ENCODE measurements at regions not wholly inside any gene's neighbourhood (a gene's known extent, or its start where the extent isn't known, plus 50 kb on each side); places are given as distances from the start of the nearest gene placed in this dataset.

GRCh38 chr22:27003297-27003696, 345.9 kb downstream of the MIAT start:
- DNase-seq (ENCODE audit: low read depth in 2 of 2), result no peak

- DNase-seq (ENCODE audit: low read depth in 2 of 2), result no peak
These were observed 347.0 kb downstream of the MIAT start for GRCh38 chr22:27004434-27004833.

- DNase-seq (ENCODE audit: low read depth in 2 of 2), result no peak
These were observed 351.1 kb downstream of the MIAT start for GRCh38 chr22:27008454-27008853.

GRCh38 chr22:27011133-27011532, 353.7 kb downstream of the MIAT start:
- no peak for DNase-seq (ENCODE audit: low read depth in 2 of 2)

GRCh38 chr22:27011717-27012116, 354.3 kb downstream of the MIAT start:
- DNase-seq (ENCODE audit: low read depth in 2 of 2), result no peak

DNA sequence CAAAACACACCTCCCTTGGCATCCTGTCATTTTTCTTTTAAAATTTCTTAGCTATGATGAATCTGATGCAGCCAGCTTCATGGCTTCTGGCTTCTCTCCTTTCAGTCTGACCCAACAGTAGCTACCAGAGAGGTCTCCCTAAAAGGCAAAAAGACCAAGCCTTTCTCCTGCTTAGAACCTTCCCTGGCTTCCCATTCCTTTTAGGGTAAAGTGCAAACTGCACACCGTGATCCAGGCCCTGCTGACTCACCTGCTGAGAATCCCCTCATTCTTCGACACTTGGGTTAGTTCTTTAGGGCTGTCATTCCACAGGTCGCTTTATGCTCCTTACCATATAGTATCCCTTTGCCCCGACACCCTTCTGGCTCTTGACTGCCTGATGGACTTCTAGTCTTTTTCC, 362.4 kb downstream of the MIAT start:
- DNase-seq (ENCODE audit: low read depth in 2 of 2), result no peak

- DNase-seq (ENCODE audit: low read depth in 2 of 2), result no peak
These were observed 365.0 kb downstream of the MIAT start for GRCh38 chr22:27022274-27022895.

GRCh38 chr22:27022896-27023361, 365.5 kb downstream of the MIAT start:
- no peak for DNase-seq (ENCODE audit: low read depth in 2 of 2)

DNA sequence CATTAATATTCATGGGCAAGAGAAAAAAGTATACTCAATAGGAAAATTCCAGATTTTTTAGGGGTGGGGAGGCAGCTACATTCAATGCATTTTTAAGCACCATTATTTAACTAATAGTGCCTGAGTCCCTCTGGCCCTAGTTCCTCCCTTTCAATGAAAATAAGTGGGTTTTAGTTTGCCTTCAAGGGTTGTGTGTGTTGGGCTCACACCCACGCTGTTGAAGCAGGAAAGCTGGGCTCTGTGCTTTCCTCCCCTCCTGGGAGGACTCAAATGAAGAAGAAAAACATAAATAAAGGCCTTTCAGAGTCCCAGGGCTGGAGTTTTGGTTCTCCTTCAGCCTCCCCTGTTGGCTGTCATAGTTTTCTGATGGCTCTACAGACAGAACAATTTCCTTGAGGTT, 366.2 kb downstream of the MIAT start:
- DNase-seq (ENCODE audit: low read depth in 2 of 2), result no peak

DNA sequence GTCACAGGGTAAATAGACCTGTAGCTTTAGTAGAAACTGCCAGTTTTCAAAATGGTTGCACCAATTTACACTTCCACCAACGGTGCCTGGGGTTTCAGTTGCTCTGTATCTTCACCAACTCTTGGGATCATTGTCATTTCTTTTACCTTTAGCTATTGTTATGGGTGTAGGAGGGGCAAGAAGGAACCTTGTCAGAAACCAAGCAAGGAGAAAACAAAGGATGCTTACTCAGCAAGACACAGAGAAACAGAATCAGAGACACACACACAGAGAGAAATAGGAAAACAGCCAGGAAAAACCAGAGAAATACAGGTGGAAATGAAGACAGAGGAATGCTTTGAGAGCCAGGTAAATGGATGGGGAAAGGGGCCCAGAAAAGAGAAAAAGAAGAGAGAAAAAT, 367.6 kb downstream of the MIAT start:
- DNase-seq (ENCODE audit: low read depth in 2 of 2), result no peak

DNA sequence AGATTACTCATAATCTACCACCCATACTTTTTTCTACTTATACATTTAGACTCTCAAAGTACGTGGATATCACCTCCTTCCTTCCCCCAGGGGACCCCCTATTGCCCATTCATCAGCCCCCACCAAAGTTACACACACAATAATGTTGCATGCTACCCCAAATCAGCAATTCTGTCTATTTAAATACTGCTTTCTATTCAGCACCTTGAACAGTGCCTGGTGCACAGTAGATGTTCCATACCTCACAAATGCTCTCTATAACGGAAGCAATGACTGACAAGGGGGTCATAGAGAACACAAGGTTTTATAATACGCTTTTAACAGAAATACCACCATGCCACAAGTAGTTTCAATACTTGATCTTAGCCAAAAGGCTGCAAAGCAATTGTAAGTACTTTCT, 370.7 kb downstream of the MIAT start:
- no peak for DNase-seq (ENCODE audit: low read depth in 2 of 2)

GRCh38 chr22:27029584-27030130, 372.3 kb downstream of the MIAT start:
- DNase-seq (ENCODE audit: low read depth in 2 of 2), result no peak

DNA sequence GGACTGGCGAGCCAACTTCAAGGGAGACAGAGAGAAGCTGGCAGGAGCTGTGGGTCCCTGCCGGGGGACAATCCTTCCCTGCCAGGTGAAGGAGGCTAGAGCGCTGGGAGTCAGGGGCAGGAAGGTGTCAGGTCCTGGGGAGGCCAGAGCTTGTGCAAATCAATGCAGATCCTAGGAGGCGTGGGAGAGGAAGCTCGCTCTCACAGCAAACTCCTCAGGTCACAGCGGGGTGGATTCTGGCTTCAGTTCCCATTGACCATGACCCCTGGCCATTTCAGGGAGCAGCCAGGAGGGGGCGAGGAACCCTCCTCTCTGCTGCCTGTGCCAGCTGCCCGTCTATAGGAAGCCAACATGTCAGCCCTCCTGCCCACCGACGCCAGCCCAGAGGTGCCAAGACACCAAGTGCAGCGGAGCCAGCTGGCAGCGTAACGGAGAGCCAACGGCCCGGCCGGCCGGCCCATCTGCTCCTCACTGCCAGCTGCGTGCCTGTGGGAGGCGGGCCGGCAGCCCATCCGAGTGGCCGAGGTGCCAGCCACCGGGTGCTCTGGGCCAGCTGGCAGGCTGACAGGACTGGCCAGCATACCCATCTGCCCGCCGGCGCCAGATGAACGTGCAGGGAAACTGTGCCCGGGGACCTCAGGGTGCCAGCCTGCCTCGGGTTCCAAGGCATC, 374.8 kb downstream of the MIAT start:
- no peak for DNase-seq (ENCODE audit: low read depth in 2 of 2)

DNA sequence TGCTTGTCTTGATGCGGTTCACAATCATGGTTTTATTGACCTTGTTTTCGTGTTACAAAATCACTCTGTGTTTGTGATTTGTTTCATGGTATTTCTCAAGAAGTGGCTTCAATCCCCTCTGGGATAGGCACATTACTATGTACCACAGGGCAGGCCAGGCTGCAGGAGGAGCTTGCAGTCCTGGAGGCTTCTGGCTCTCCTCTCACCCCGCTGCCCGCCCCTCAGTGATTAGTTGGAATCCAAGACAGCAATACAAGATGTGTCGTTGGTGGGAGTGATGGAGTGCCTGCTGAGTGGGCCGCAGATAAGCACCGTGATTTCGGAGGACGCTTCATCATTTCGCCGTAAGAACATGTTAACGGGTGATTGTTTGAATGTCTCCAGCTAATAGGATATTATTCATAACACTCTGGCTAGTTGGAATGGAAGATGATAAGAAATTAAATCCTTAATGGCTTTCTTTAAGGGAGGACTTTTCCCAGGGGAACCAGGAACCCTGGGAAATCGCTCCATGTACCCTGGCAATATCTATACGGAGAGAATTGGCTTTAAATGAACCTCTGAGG, 384.4 kb downstream of the MIAT start:
- no peak for DNase-seq (ENCODE audit: low read depth in 2 of 2)

DNA sequence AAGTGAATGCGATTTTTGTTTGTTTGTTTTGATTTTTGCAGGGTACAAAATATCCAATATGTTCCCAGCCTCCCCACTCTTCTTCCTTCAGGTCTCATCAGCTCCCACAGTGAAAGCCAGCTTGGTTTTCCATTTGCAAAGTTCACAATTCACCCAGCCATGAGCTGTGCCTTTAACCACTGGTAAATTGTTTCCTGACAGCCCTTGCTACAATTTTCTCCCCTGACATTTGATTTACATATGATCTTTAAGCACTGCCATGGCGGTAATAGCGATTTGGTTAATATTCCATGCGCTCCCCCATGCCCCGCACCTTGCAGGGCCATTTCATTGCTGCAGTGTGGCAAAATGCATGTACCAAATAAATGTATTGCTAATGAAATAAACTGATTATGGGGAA, 385.9 kb downstream of the MIAT start:
- DNase-seq (ENCODE audit: low read depth in 2 of 2), result no peak

- DNase-seq (ENCODE audit: low read depth in 2 of 2), result no peak
These were observed 387.9 kb downstream of the MIAT start for GRCh38 chr22:27045103-27045947.

GRCh38 chr22:27046086-27046485, 388.7 kb downstream of the MIAT start:
- no peak for DNase-seq (ENCODE audit: low read depth in 2 of 2)

DNA sequence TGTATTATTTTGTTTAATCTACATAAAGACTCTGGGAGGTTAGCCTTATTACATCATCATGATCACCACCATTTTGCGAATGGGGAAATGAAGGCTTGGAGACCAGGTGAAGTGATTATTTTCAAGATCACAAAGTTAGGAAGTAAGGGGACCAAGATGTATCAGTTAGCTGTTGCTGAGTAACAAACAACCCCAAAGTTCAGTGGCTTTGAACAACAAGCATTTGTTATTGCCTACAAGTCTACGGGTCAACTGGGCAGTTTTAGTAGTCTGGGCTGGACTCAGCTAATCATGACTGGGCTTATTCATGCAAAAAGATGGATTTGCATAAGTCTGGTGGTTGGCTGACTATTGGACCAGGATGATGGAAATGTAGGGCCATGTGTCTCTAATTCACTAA, 389.2 kb downstream of the MIAT start:
- DNase-seq (ENCODE audit: low read depth in 2 of 2), result no peak

GRCh38 chr22:27050771-27051170, 393.4 kb downstream of the MIAT start:
- DNase-seq (ENCODE audit: low read depth in 2 of 2), result no peak

DNA sequence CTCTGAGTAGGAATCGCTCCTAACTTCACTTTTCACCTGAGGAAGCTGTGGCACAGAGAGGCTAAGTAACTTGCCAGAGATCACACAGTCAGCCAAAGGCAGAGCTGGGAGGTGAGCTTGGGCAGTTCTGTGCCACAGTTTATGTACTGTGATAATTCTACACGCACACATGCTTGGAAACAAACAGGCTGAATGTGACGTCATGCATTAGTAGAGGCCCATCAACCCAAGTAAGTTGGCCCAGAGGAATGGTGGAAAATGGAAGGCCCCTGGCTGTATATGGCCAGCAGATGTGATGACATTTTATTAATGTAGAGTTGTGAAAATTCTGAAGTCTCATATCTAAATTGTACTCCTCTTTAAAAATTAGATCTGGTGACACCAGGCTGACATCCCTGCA, 394.0 kb downstream of the MIAT start:
- no peak for DNase-seq (ENCODE audit: low read depth in 2 of 2)

GRCh38 chr22:27057717-27058116, 400.3 kb downstream of the MIAT start:
- no peak for DNase-seq (ENCODE audit: low read depth in 2 of 2)

GRCh38 chr22:27060190-27060589, 402.8 kb downstream of the MIAT start:
- DNase-seq (ENCODE audit: low read depth in 2 of 2), result no peak
